ENCODE measurements at regions not wholly inside any gene's neighbourhood (a gene's known extent, or its start where the extent isn't known, plus 50 kb on each side); places are given as distances from the start of the nearest gene placed in this dataset.

DNA sequence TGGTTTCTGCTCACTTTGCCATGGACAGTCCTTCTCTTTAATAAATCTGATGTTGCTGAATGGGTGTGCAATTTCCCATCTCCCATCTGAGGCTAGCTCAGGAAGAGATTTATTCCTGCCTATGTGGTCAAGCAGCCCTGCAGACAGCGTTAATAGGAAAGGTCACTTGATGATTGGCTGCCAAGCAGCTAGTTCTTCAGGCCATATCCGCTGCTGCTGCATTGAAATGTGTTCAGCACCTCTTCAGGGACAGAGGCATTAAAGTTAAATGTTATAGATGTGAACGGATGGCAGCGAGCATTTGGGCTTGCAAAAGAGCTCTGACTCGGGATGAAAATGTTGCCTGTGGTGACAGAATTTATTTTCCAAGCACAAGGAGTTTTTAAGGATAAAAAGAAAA lies 474.2 kb downstream of the PIK3C3 start:
- no peak overlapping the region for H3K4me3 ChIP-seq (ENCODE audit: low read depth, low read length)
- no peaks in the 10 kb centered on the region for H3K27me3 ChIP-seq (ENCODE audit: control insufficient read depth, insufficient read depth, low read length)
- H3K36me3 ChIP-seq (ENCODE audit: control insufficient read depth, insufficient read depth, low read length) = no peaks in the 10 kb centered on the region
- H3K4me1 ChIP-seq (ENCODE audit: control insufficient read depth, insufficient read depth, low read length) = no peaks in the 10 kb centered on the region
- no peak overlapping the region for H3K9ac ChIP-seq (ENCODE audit: low read depth, low read length)
- H3K9me3 ChIP-seq (ENCODE audit: control insufficient read depth, insufficient read depth, low read length) = no peaks in the 10 kb centered on the region
- no peak overlapping the region for H3K27ac ChIP-seq (ENCODE audit: low read depth, low read length)

DNA sequence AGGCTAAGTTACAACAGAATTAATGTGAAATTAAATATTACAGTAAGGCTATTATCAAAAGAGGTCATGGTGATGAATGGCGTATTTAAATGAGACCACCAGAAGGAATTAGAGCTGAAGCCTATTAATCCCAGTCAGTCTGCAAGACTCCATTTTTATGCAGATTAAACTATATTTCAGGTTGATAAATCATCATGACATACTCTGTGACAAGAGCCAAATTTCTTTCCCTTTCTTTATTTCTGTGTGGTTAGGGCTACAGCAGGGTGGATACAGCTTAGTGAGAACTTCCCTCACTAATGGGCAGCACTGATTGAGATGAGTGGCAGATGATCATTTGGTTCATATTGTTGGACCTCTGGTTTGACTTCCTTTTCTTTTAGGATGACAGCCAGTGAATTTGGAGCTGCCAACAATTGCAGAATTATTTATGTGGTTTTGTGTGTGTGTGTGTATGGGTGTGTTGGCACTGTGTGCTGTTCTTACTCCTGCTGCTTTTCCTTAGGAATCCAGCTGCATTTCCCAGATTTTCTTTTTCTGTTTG lies 481.3 kb downstream of the PIK3C3 start:
- H3K27me3 ChIP-seq (ENCODE audit: control insufficient read depth, insufficient read depth, low read length) = no peaks in the 10 kb centered on the region
- no peaks in the 10 kb centered on the region for H3K9me3 ChIP-seq (ENCODE audit: control insufficient read depth, insufficient read depth, low read length)
- no peak overlapping the region for H3K27ac ChIP-seq (ENCODE audit: low read depth, low read length)
- no peak overlapping the region for H3K4me3 ChIP-seq (ENCODE audit: low read depth, low read length)
- no peaks in the 10 kb centered on the region for H3K36me3 ChIP-seq (ENCODE audit: control insufficient read depth, insufficient read depth, low read length)
- H3K4me1 ChIP-seq (ENCODE audit: control insufficient read depth, insufficient read depth, low read length) = no peaks in the 10 kb centered on the region
- H3K9ac ChIP-seq (ENCODE audit: low read depth, low read length) = no peak overlapping the region

DNA sequence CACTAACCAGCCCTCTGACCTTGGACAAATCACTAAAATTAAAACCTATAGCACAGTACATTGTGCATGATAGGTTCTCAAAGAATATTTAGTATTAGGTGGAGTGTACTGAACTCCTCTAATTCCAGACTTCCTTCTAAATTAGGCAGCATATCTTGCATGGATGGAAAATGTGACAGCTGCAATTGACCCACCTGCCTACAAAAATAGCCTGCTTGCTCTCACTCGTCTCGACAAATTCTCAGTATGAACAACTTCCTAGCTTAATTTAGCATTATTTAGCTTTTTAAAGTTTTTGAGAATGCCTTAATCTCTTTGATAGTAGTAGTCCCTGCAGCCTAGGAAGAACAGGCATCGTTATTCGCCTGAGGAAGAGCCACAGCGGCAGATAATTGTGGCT lies 482.0 kb downstream of the PIK3C3 start:
- Histone ChIP-seq H3K27ac (ENCODE audit: low read depth, low read length) (no peak overlapping the region), H3K36me3 (ENCODE audit: control insufficient read depth, insufficient read depth, low read length) (no peaks in the 10 kb centered on the region), H3K9me3 (ENCODE audit: control insufficient read depth, insufficient read depth, low read length) (no peaks in the 10 kb centered on the region), H3K9ac (ENCODE audit: low read depth, low read length) (no peak overlapping the region), H3K4me1 (ENCODE audit: control insufficient read depth, insufficient read depth, low read length) (no peaks in the 10 kb centered on the region), H3K4me3 (ENCODE audit: low read depth, low read length) (no peak overlapping the region), H3K27me3 (ENCODE audit: control insufficient read depth, insufficient read depth, low read length) (no peaks in the 10 kb centered on the region)

DNA sequence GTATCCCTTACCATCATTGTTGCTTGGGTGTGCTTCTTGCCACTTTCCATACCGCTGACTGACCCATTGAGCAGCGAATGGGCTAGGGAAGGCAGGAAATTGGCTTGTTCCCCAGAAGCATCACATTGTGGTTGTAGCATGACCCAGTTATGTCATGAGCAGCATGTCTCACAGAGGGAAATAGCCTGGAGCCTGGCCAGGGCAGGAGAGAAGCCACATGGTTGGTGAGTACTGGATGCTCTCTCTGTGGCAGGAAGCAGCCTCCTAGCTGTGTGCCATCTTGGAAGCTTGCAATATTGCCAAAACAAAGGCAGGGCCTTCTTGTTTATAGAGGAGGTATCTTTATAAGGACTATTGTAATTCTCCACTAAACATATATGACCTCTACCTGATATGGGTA lies 482.6 kb downstream of the PIK3C3 start:
- Histone ChIP-seq H3K4me3 (ENCODE audit: low read depth, low read length) (no peak overlapping the region), H3K9me3 (ENCODE audit: control insufficient read depth, insufficient read depth, low read length) (no peaks in the 10 kb centered on the region), H3K4me1 (ENCODE audit: control insufficient read depth, insufficient read depth, low read length) (no peaks in the 10 kb centered on the region)

DNA sequence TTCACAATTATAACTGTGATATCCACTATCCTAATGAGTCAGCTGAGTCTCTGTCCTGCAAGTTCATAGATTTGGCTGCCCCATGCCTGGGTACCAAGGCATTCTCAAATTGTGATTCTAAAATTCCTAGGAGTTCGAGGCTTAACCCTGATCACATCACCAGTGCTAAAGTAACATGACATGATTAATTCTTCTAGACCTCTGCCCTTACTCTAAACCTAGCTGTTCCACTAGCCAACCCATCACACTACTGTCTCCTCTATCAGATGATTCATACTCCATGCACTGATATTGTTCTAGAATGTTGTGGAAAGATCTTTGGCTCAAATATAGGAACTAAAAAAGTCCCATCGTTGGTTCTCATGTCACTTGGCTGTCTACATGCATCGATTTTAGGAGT lies 487.6 kb downstream of the PIK3C3 start:
- Histone ChIP-seq H3K9me3 (ENCODE audit: control insufficient read depth, insufficient read depth, low read length) (peaks cover 13% of the 10 kb centered on the region), H3K4me1 (ENCODE audit: control insufficient read depth, insufficient read depth, low read length) (no peaks in the 10 kb centered on the region)

More for the DNA sequence above, 482.6 kb downstream of the PIK3C3 start:
- no peak overlapping the region for H3K27ac ChIP-seq (ENCODE audit: low read depth, low read length)
- no peaks in the 10 kb centered on the region for H3K36me3 ChIP-seq (ENCODE audit: control insufficient read depth, insufficient read depth, low read length)
- no peaks in the 10 kb centered on the region for H3K27me3 ChIP-seq (ENCODE audit: control insufficient read depth, insufficient read depth, low read length)
- no peak overlapping the region for H3K9ac ChIP-seq (ENCODE audit: low read depth, low read length)

DNA sequence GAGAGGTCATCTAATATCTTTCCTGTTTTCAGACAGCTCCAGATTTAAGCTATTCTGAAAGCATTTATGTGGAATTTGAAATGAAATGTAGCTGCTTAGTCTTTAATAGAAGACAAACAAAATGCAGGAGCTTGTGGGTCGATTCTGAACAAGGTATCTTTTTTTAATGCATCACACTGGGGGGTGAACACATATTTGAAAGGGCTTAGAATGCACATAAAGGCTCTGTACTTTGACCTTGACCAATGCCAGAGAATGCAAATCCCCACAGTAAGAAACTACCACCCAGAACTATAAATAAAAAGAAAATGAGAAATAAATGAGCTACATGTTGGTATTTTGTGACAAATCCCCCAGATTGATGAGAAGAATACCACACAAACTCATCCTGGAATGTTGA lies 489.3 kb downstream of the PIK3C3 start:
- Histone ChIP-seq H3K27me3 (ENCODE audit: control insufficient read depth, insufficient read depth, low read length) (no peaks in the 10 kb centered on the region), H3K4me1 (ENCODE audit: control insufficient read depth, insufficient read depth, low read length) (no peaks in the 10 kb centered on the region), H3K27ac (ENCODE audit: low read depth, low read length) (no peak overlapping the region), H3K9ac (ENCODE audit: low read depth, low read length) (no peak overlapping the region), H3K9me3 (ENCODE audit: control insufficient read depth, insufficient read depth, low read length) (peaks cover 23% of the 10 kb centered on the region), H3K36me3 (ENCODE audit: control insufficient read depth, insufficient read depth, low read length) (no peaks in the 10 kb centered on the region), H3K4me3 (ENCODE audit: low read depth, low read length) (no peak overlapping the region)

More for the DNA sequence above, 487.6 kb downstream of the PIK3C3 start:
- Histone ChIP-seq H3K9ac (ENCODE audit: low read depth, low read length) (no peak overlapping the region), H3K36me3 (ENCODE audit: control insufficient read depth, insufficient read depth, low read length) (no peaks in the 10 kb centered on the region), H3K4me3 (ENCODE audit: low read depth, low read length) (no peak overlapping the region), H3K27ac (ENCODE audit: low read depth, low read length) (no peak overlapping the region), H3K27me3 (ENCODE audit: control insufficient read depth, insufficient read depth, low read length) (no peaks in the 10 kb centered on the region)

DNA sequence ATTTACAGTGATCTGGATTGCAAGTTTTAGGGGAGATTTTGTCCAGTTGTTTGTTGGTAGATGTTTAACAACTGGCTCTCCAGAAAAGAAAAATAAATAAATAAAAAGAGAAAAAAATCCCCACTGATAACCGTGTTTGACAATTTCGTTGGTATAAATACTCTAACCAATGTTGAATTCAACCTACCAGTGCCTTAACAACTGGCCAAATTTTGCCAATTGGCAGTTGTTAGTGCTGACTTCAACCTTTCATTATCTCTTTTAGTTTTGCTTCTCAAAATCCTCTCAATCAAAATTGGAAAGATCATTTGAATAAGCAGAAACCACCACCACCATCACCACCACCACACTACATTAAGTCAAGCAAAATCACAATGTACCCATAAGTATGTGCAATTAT lies 490.3 kb downstream of the PIK3C3 start:
- Histone ChIP-seq H3K4me3 (ENCODE audit: low read depth, low read length) (no peak overlapping the region), H3K36me3 (ENCODE audit: control insufficient read depth, insufficient read depth, low read length) (no peaks in the 10 kb centered on the region), H3K27me3 (ENCODE audit: control insufficient read depth, insufficient read depth, low read length) (no peaks in the 10 kb centered on the region), H3K27ac (ENCODE audit: low read depth, low read length) (no peak overlapping the region), H3K9ac (ENCODE audit: low read depth, low read length) (no peak overlapping the region), H3K9me3 (ENCODE audit: control insufficient read depth, insufficient read depth, low read length) (peaks cover 23% of the 10 kb centered on the region), H3K4me1 (ENCODE audit: control insufficient read depth, insufficient read depth, low read length) (no peaks in the 10 kb centered on the region)

DNA sequence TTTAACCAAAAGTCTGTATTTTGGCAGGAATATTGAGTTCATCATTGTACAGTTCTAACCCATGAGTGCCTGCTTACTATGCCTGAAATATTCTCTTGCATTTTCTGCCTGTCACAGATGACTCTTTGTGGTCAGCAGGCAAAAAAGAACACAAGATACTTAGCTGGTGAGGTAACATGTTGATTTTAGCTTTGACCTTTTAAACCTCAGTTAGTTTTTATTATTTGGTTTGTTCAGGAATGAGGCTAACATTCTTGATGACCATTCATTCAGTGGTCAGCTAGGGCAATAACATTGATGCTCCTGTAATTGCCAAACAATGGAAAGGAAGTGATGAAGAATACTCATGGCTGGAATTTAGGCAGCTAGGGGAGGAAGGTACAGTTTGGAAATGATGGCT lies 491.2 kb downstream of the PIK3C3 start:
- no peaks in the 10 kb centered on the region for H3K27me3 ChIP-seq (ENCODE audit: control insufficient read depth, insufficient read depth, low read length)
- no peaks in the 10 kb centered on the region for H3K4me1 ChIP-seq (ENCODE audit: control insufficient read depth, insufficient read depth, low read length)
- no peak overlapping the region for H3K4me3 ChIP-seq (ENCODE audit: low read depth, low read length)
- H3K9ac ChIP-seq (ENCODE audit: low read depth, low read length) = no peak overlapping the region
- peaks cover 23% of the 10 kb centered on the region for H3K9me3 ChIP-seq (ENCODE audit: control insufficient read depth, insufficient read depth, low read length)
- H3K36me3 ChIP-seq (ENCODE audit: control insufficient read depth, insufficient read depth, low read length) = no peaks in the 10 kb centered on the region
- no peak overlapping the region for H3K27ac ChIP-seq (ENCODE audit: low read depth, low read length)

DNA sequence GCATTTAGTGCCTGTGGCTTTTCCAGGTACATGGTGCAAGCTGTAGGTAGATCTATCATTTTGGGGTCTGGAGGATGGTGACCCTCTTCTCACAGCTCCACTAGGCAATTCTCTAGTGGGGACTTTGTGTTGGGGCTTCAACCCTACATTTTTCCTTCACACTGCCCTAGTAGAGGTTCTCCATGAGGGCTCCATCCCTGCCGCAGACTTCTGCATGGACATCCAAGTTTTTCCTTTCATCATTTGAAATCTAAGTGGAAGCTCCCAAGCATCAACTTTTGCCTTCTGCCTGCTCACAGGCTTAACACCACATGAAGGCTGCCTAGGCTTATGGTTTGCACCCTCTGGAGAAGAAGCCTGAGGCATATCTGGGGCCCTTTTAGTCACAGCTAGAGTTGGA lies 492.7 kb downstream of the PIK3C3 start:
- Histone ChIP-seq H3K36me3 (ENCODE audit: control insufficient read depth, insufficient read depth, low read length) (no peaks in the 10 kb centered on the region), H3K4me1 (ENCODE audit: control insufficient read depth, insufficient read depth, low read length) (no peaks in the 10 kb centered on the region), H3K4me3 (ENCODE audit: low read depth, low read length) (no peak overlapping the region), H3K27me3 (ENCODE audit: control insufficient read depth, insufficient read depth, low read length) (no peaks in the 10 kb centered on the region), H3K27ac (ENCODE audit: low read depth, low read length) (no peak overlapping the region), H3K9ac (ENCODE audit: low read depth, low read length) (no peak overlapping the region), H3K9me3 (ENCODE audit: control insufficient read depth, insufficient read depth, low read length) (peaks cover 23% of the 10 kb centered on the region)

DNA sequence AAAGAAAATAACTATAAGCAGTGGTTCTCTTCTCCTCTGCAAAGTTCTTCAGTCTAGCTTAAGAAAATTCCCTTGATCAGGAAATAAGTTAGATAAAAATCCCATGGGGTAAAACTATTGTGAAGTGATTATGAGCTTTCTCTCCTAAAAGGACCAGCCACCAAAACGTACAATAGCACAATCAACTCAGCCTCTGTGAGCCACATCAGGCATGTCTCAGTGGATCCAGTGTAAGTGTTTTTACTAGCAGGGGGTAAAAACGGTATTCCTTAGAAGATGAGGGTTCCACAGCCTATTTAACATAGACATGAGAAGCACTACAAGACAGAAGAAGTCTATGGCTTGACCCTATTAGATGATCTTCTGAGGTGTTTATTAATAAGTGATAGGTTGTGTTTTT lies 503.2 kb downstream of the PIK3C3 start:
- Histone ChIP-seq H3K9ac (ENCODE audit: low read depth, low read length) (no peak overlapping the region), H3K4me3 (ENCODE audit: low read depth, low read length) (no peak overlapping the region), H3K9me3 (ENCODE audit: control insufficient read depth, insufficient read depth, low read length) (no peaks in the 10 kb centered on the region), H3K36me3 (ENCODE audit: control insufficient read depth, insufficient read depth, low read length) (no peaks in the 10 kb centered on the region), H3K4me1 (ENCODE audit: control insufficient read depth, insufficient read depth, low read length) (peaks cover 4% of the 10 kb centered on the region; the same call in 1 of the 2 replicates), H3K27me3 (ENCODE audit: control insufficient read depth, insufficient read depth, low read length) (no peaks in the 10 kb centered on the region), H3K27ac (ENCODE audit: low read depth, low read length) (no peak overlapping the region)

DNA sequence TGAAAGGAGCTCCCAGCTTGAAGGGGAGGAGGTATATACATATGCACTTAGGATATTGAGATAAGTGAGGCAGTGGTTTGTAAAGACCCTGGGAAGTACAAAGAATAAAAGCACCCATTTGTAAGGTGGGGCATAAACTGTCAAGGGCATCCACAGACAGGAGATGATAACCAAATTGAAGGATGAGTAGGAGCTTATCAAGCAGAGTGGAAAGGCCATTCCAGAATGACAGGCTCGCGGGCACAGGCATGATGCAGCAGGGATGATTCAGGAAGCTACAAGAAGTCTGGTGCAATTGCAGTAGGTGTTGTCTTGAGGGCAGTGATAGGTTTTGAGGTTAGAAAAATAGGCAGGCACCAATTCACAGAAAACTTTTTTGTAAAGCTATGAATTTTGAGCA lies 504.8 kb downstream of the PIK3C3 start:
- H3K27me3 ChIP-seq (ENCODE audit: control insufficient read depth, insufficient read depth, low read length) = no peaks in the 10 kb centered on the region
- no peak overlapping the region for H3K9ac ChIP-seq (ENCODE audit: low read depth, low read length)
- no peaks in the 10 kb centered on the region for H3K9me3 ChIP-seq (ENCODE audit: control insufficient read depth, insufficient read depth, low read length)
- peaks cover 4% of the 10 kb centered on the region; the same call in 1 of the 2 replicates for H3K4me1 ChIP-seq (ENCODE audit: control insufficient read depth, insufficient read depth, low read length)
- H3K4me3 ChIP-seq (ENCODE audit: low read depth, low read length) = no peak overlapping the region
- H3K27ac ChIP-seq (ENCODE audit: low read depth, low read length) = no peak overlapping the region
- no peaks in the 10 kb centered on the region for H3K36me3 ChIP-seq (ENCODE audit: control insufficient read depth, insufficient read depth, low read length)

DNA sequence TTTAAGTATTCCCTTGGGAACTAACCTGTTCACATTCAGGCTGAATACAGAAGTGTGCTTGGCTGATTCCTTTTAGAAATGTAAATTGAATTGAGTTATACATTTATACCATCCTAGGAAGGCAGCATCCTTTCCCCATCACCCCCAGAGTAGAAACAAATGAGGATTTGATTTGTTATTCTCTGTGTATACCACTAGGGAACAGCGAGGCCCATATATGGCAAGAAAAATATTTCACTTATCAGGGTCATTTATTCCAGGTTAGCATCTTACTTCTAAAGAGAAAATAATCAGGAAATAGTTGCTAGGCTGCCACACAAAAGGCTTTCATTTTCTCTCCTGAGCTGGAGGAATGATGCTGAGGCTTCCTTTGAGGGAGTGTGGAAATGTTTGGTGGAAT lies 516.9 kb downstream of the PIK3C3 start:
- Histone ChIP-seq H3K27ac (ENCODE audit: low read depth, low read length) (no peak overlapping the region), H3K27me3 (ENCODE audit: control insufficient read depth, insufficient read depth, low read length) (no peaks in the 10 kb centered on the region), H3K9ac (ENCODE audit: low read depth, low read length) (no peak overlapping the region), H3K4me1 (ENCODE audit: control insufficient read depth, insufficient read depth, low read length) (no peaks in the 10 kb centered on the region), H3K4me3 (ENCODE audit: low read depth, low read length) (no peak overlapping the region), H3K9me3 (ENCODE audit: control insufficient read depth, insufficient read depth, low read length) (no peaks in the 10 kb centered on the region), H3K36me3 (ENCODE audit: control insufficient read depth, insufficient read depth, low read length) (no peaks in the 10 kb centered on the region)

Data from HUES48 (cell line).